Transverse colon (tissue), 3 donors: ENCODE measurements at regions not wholly inside any gene's neighbourhood (a gene's known extent, or its start where the extent isn't known, plus 50 kb on each side); places are given as distances from the start of the nearest gene placed in this dataset.

Experiments
- CTCF ChIP-seq, 5 experiments: fragments of 200-600 bp in 3 of 5; fragments of 450-650 bp in 2 of 5; sonication (generic) in 3 of 5; IDR thresholded peaks; 1 replicate in 2 of 5; 2 replicates in 3 of 5; pipeline ENCODE4 v1.5.1; 2016 to 2017; ENCODE audit warnings: antibody characterized with exemption in 5 of 5, inconsistent platforms in 3 of 5, mild to moderate bottlenecking in 2 of 5, moderate library complexity in 1 of 5
- EP300 ChIP-seq: sonication (generic); formaldehyde crosslinking; IDR thresholded peaks from one replicate; pipeline ENCODE4 v1.6.1; 2017; ENCODE audit warnings: antibody characterized with exemption, low read depth
- POLR2A ChIP-seq: fragments of 450-650 bp; IDR thresholded peaks from one replicate; pipeline ENCODE4 v1.6.1; 2016; ENCODE audit warnings: antibody characterized with exemption, mild to moderate bottlenecking, moderate library complexity

- TF ChIP-seq POLR2A (no peak), EP300 (no peak), CTCF (IDR thresholded peaks at IDR 0.05) (no peak)
Observed at GRCh38 chr20:40434122-40434521, 254.9 kb downstream of the MAFB start.
